ENCODE measurements at regions not wholly inside any gene's neighbourhood (a gene's known extent, or its start where the extent isn't known, plus 50 kb on each side); places are given as distances from the start of the nearest gene placed in this dataset.

GRCh38 chr3:13224967-13225366, 151.7 kb upstream of the IQSEC1 start:
- DNase-seq: no peak
- Mint-ChIP-seq H3K27me3 (no peaks in the 10 kb centered on the region), H3K27ac (no peak overlapping the region), H3K4me1 (peaks cover 3% of the 10 kb centered on the region), H3K36me3 (ENCODE audit: low read depth) (no peaks in the 10 kb centered on the region), H3K9me3 (no peaks in the 10 kb centered on the region), H3K4me3 (no peak overlapping the region)
- intact Hi-C loops (cut with micrococcal nuclease): no loop called here

- intact Hi-C loops (cut with micrococcal nuclease): no loop called here
- Mint-ChIP-seq H3K4me3 (no peak overlapping the region), H3K36me3 (ENCODE audit: low read depth) (no peaks in the 10 kb centered on the region), H3K9me3 (no peaks in the 10 kb centered on the region), H3K4me1 (peaks cover 3% of the 10 kb centered on the region), H3K27ac (no peak overlapping the region), H3K27me3 (no peaks in the 10 kb centered on the region)
- DNase-seq: no peak
Measured at GRCh38 chr3:13223574-13224237, 150.5 kb upstream of the IQSEC1 start.

- H3K4me1 Mint-ChIP-seq: peaks cover 3% of the 10 kb centered on the region
Measured at GRCh38 chr3:13222891-13223573, 149.8 kb upstream of the IQSEC1 start.

GRCh38 chr3:13222131-13222530, 148.9 kb upstream of the IQSEC1 start:
- H3K9me3 Mint-ChIP-seq: no peaks in the 10 kb centered on the region
- intact Hi-C loops (cut with micrococcal nuclease): no loop called here
- H3K27ac Mint-ChIP-seq: no peak overlapping the region
- H3K4me1 Mint-ChIP-seq: peaks cover 3% of the 10 kb centered on the region
- no peaks in the 10 kb centered on the region for H3K36me3 Mint-ChIP-seq (ENCODE audit: low read depth)
- H3K4me3 Mint-ChIP-seq: no peak overlapping the region
- no peak for DNase-seq
- no peaks in the 10 kb centered on the region for H3K27me3 Mint-ChIP-seq

More at GRCh38 chr3:13222891-13223573, 149.8 kb upstream of the IQSEC1 start:
- no peaks in the 10 kb centered on the region for H3K9me3 Mint-ChIP-seq
- H3K4me3 Mint-ChIP-seq: no peak overlapping the region
- no peaks in the 10 kb centered on the region for H3K27me3 Mint-ChIP-seq
- no peak for DNase-seq
- H3K36me3 Mint-ChIP-seq (ENCODE audit: low read depth): no peaks in the 10 kb centered on the region
- intact Hi-C loops (cut with micrococcal nuclease): no loop called here
- no peak overlapping the region for H3K27ac Mint-ChIP-seq

GRCh38 chr3:13221491-13222061, 148.3 kb upstream of the IQSEC1 start:
- intact Hi-C loops (cut with micrococcal nuclease): no loop called here
- Mint-ChIP-seq H3K27ac (no peak overlapping the region), H3K9me3 (no peaks in the 10 kb centered on the region), H3K27me3 (no peaks in the 10 kb centered on the region), H3K4me1 (peaks cover 3% of the 10 kb centered on the region), H3K36me3 (ENCODE audit: low read depth) (no peaks in the 10 kb centered on the region), H3K4me3 (no peak overlapping the region)
- no peak for DNase-seq

- Mint-ChIP-seq H3K4me3 (no peak overlapping the region), H3K27me3 (no peaks in the 10 kb centered on the region), H3K4me1 (peaks cover 3% of the 10 kb centered on the region), H3K9me3 (no peaks in the 10 kb centered on the region), H3K36me3 (ENCODE audit: low read depth) (no peaks in the 10 kb centered on the region), H3K27ac (no peak overlapping the region)
- intact Hi-C loops (cut with micrococcal nuclease): no loop called here
- no peak for DNase-seq
Measured at GRCh38 chr3:13220991-13221390, 147.8 kb upstream of the IQSEC1 start.

GRCh38 chr3:13219902-13220296, 146.7 kb upstream of the IQSEC1 start:
- Mint-ChIP-seq H3K9me3 (no peaks in the 10 kb centered on the region), H3K4me1 (peaks cover 3% of the 10 kb centered on the region), H3K36me3 (ENCODE audit: low read depth) (no peaks in the 10 kb centered on the region), H3K27me3 (no peaks in the 10 kb centered on the region), H3K27ac (no peak overlapping the region), H3K4me3 (no peak overlapping the region)
- intact Hi-C loops (cut with micrococcal nuclease): no loop called here
- DNase-seq: no peak

- no peaks in the 10 kb centered on the region for H3K36me3 Mint-ChIP-seq (ENCODE audit: low read depth)
- intact Hi-C loops (cut with micrococcal nuclease): no loop called here
- peaks cover 3% of the 10 kb centered on the region for H3K4me1 Mint-ChIP-seq
- DNase-seq: no peak
- H3K4me3 Mint-ChIP-seq: no peak overlapping the region
- no peaks in the 10 kb centered on the region for H3K9me3 Mint-ChIP-seq
- H3K27ac Mint-ChIP-seq: no peak overlapping the region
- no peaks in the 10 kb centered on the region for H3K27me3 Mint-ChIP-seq
Measured at GRCh38 chr3:13219077-13219901, 146.1 kb upstream of the IQSEC1 start.

- Mint-ChIP-seq H3K9me3 (no peaks in the 10 kb centered on the region), H3K27ac (no peak overlapping the region), H3K4me1 (peaks cover 2% of the 10 kb centered on the region), H3K4me3 (no peak overlapping the region), H3K27me3 (no peaks in the 10 kb centered on the region), H3K36me3 (ENCODE audit: low read depth) (no peaks in the 10 kb centered on the region)
- no peak for DNase-seq
- intact Hi-C loops (cut with micrococcal nuclease): no loop called here
Measured at GRCh38 chr3:13218541-13218908, 145.3 kb upstream of the IQSEC1 start.

- H3K27ac Mint-ChIP-seq: no peak overlapping the region
- no peaks in the 10 kb centered on the region for H3K36me3 Mint-ChIP-seq (ENCODE audit: low read depth)
- intact Hi-C loops (cut with micrococcal nuclease): no loop called here
- H3K4me1 Mint-ChIP-seq: no peaks in the 10 kb centered on the region
- H3K4me3 Mint-ChIP-seq: no peak overlapping the region
- DNase-seq: no peak
- H3K9me3 Mint-ChIP-seq: no peaks in the 10 kb centered on the region
- H3K27me3 Mint-ChIP-seq: no peaks in the 10 kb centered on the region
Measured at GRCh38 chr3:13217736-13218540, 144.7 kb upstream of the IQSEC1 start.

- H3K27me3 Mint-ChIP-seq: no peaks in the 10 kb centered on the region
- no peak overlapping the region for H3K4me3 Mint-ChIP-seq
- H3K36me3 Mint-ChIP-seq (ENCODE audit: low read depth): no peaks in the 10 kb centered on the region
- no peaks in the 10 kb centered on the region for H3K4me1 Mint-ChIP-seq
- H3K27ac Mint-ChIP-seq: no peak overlapping the region
- intact Hi-C loops (cut with micrococcal nuclease): no loop called here
- DNase-seq: no peak
- no peaks in the 10 kb centered on the region for H3K9me3 Mint-ChIP-seq
Measured at GRCh38 chr3:13217253-13217652, 144.0 kb upstream of the IQSEC1 start.

GRCh38 chr3:13215940-13216546, 142.8 kb upstream of the IQSEC1 start:
- Mint-ChIP-seq H3K36me3 (ENCODE audit: low read depth) (no peaks in the 10 kb centered on the region), H3K4me3 (no peak overlapping the region), H3K27me3 (no peaks in the 10 kb centered on the region), H3K27ac (no peak overlapping the region), H3K9me3 (no peaks in the 10 kb centered on the region), H3K4me1 (no peaks in the 10 kb centered on the region)
- no peak for DNase-seq
- intact Hi-C loops (cut with micrococcal nuclease): no loop called here

GRCh38 chr3:13214847-13215472, 141.7 kb upstream of the IQSEC1 start:
- no peak overlapping the region for H3K27ac Mint-ChIP-seq

More at GRCh38 chr3:13214847-13215472, 141.7 kb upstream of the IQSEC1 start:
- Mint-ChIP-seq H3K27me3 (no peaks in the 10 kb centered on the region), H3K4me3 (no peak overlapping the region), H3K4me1 (no peaks in the 10 kb centered on the region), H3K9me3 (no peaks in the 10 kb centered on the region), H3K36me3 (ENCODE audit: low read depth) (no peaks in the 10 kb centered on the region)
- DNase-seq: no peak
- intact Hi-C loops (cut with micrococcal nuclease): no loop called here
